ENCODE measurements at regions not wholly inside any gene's neighbourhood (a gene's known extent, or its start where the extent isn't known, plus 50 kb on each side); places are given as distances from the start of the nearest gene placed in this dataset.

DNA sequence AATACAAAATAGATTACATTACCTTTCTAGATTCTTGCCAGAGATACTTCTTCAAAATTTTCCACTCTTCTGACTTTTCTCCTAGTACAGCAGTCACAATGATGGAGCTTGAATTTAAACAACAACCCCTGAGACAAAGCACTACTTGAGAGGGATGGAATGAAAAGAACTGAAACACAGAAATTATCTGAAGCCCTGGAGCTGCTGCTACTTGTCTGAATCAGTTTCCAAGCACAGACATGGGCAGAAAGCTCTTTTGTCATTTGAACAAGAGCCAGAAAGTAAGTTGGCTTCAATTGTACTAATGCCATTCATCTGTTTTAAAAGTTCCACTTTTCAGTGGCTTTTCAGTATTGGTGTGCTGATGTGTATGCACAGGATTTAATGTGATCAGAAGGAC, 718.5 kb upstream of the ARPP21 start:
- DNase-seq: no peak

DNA sequence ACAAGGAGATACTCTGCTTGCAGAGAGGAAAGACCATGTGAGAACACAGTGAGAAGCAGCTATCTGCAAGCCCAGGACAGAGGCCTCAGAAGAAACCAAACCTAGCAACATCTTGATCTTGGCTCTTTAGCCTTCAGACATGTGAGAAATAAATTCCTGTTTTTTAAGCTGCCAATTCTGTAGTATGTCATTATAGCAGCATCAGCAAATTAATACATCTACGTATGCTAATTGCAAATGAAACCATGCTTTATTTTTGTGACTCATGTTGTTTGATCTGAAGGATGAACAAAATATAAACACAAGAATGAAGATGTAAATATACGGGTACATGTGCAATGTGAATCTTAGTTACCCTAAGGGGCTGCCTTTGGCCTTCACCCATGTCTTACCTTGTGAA, 714.4 kb upstream of the ARPP21 start:
- DNase-seq: no peak

- no peak for DNase-seq
These were observed 713.5 kb upstream of the ARPP21 start for GRCh38 chr3:34925851-34926250.

GRCh38 chr3:34929036-34929435, 710.3 kb upstream of the ARPP21 start:
- no peak for DNase-seq

DNA sequence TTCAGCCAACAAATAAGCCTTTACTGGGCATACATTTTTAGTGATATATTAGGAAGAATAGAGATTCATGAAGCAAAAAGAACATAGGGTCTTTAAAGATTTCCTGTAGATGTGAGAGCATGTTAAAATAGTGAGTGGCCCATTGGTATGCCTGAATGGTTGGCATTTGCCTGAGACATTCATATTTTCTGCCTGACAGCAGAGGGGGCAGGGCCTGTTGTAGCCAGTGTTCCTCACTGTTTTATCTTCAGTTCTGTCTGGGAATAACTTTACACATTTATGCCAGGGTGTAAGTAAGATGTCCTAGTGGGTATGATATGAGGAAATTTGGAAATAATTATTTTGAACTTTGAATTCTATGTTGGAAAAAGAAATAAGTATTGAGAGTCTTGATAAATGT, 704.7 kb upstream of the ARPP21 start:
- no peak for DNase-seq

DNA sequence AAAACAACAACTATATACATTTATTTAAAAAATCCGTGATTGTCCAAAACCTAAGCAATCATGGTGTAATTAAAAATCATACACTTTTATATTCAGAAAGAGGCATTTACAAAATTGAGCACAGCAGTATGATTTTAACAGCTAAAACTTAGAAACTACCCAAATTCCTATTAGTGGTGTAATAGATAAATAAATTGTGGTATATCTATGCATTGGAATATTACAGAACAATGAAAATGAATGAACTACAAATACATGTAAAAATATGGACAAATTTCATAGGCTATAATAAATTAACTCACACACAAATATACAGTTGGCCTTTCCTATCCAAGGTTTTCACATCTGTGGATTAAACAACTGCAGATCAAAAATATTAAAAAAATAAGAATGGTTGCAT, 700.5 kb upstream of the ARPP21 start:
- DNase-seq: no peak

DNA sequence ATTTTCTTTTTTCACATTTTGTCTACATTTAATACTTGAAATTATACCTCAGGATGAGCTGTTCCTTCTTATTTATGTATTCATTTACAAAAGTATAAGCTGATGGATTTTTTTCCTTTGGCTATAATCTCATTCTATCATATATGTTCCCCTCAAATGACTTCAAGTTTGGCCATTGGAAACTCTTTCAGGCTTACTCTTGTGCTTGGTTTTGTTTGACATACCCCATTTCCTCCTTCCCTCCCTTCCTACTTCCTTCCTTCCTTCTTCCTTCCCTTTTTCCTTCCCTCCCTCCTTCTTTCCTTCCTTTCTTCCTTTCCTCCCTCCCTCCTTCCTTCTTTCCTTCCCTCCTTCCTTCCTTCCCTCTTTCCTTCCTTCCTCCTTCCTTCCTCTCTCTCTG, 697.1 kb upstream of the ARPP21 start:
- DNase-seq: no peak

- no peak for DNase-seq
These were observed 691.5 kb upstream of the ARPP21 start for GRCh38 chr3:34947834-34948233.

DNA sequence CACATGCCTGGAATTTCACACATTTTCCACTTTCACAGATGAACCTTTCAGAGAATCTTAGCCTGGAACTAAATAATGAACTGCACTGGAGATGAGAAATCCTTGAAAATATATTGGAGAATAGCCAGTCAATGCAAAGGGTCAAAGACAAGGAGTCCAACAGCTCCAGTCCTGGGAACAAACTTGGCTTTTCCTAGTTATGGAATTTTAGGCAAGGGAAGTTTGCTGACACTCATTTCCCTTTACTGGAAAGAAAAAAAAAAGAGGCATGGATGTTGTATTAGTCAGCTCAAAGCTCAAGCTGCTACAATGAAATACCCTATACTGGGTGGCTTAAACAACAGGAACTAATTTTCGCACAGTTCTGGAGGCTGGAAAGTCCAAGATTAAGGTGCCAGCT, 690.8 kb upstream of the ARPP21 start:
- DNase-seq: no peak

GRCh38 chr3:34955680-34956079, 683.6 kb upstream of the ARPP21 start:
- DNase-seq: no peak

GRCh38 chr3:34956511-34956910, 682.8 kb upstream of the ARPP21 start:
- DNase-seq: no peak

DNA sequence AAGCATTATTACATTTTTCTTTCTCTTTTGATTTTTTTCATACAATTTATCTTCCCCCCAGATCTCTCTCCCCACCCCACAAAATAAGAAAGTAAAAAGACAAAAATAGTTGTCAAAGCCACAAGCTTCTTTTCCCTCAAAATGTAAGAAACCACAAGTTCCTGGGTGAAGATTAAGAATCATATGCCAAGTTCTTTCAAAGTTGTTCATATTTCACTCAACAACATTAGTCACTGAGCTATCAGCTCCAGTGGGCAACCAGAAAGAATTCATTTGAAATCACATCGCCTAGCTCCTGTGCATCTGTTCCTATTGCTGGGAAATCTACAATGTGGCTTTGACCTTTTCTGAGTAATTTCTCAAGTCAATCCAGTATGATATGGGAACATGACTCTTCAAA, 681.6 kb upstream of the ARPP21 start:
- DNase-seq: no peak

DNA sequence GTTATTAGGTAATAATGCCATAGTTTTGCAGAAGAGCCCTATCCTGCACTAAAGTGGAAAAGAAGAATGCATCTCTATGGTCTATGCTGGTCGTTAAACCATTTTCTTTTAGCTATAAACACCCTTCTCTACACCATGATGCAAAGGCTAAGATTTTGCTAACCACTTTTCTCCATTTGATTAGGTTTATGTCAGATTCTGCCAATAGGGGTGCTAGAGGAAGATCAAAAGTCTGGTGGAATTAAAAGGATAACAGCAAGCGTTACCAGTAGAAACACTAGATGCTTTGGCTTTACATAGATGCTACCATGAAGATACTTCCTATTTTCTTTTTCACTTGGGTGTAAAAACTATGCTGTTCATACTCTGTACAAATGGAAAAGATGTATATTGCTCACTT, 669.8 kb upstream of the ARPP21 start:
- DNase-seq: no peak

DNA sequence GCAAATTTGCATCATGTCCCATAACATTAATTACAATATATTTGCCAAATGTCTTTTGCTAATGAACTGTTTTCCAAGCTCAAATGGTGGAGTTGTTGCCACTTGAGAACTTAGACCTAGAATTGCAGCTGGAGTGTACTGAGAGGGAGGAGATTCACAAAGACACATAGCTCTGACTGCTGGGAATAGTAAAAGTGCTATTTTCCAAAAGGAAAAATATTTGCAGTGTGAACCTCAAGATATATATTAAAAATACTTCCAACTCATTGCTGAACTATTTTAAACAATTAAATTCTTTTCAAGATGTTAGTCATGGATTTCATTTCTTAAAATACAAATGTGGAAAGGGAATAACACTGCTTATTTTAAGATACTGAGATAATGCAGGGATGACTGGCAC, 666.8 kb upstream of the ARPP21 start:
- no peak for DNase-seq

- no peak for DNase-seq
These were observed 665.7 kb upstream of the ARPP21 start for GRCh38 chr3:34973586-34973985.

GRCh38 chr3:34983631-34984030, 655.7 kb upstream of the ARPP21 start:
- no peak for DNase-seq

DNA sequence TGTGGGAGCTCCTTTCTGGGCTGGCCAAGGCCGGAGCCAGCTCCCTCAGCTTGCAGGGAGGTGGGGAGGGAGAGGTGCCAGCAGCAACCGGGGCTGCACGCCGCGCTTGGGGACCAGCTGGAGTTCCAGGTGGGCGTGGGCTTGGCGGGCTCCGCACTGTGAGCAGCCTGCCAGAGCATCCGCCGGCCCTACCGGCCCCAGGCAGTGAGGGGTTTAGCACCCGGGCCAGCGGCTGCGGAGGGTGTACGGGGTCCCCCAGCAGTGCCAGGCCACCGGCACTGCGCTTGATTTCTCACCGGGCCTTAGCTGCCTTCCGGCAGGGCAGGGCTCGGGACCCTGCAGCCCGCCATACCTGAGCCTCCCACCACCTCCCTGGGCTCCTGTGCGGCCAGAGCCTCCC, 651.0 kb upstream of the ARPP21 start:
- DNase-seq: no peak

- DNase-seq: no peak
These were observed 643.4 kb upstream of the ARPP21 start for GRCh38 chr3:34995796-34996430.

- DNase-seq: no peak
These were observed 640.4 kb upstream of the ARPP21 start for GRCh38 chr3:34998902-34999301.

GRCh38 chr3:35012214-35012613, 627.1 kb upstream of the ARPP21 start:
- DNase-seq: no peak

DNA sequence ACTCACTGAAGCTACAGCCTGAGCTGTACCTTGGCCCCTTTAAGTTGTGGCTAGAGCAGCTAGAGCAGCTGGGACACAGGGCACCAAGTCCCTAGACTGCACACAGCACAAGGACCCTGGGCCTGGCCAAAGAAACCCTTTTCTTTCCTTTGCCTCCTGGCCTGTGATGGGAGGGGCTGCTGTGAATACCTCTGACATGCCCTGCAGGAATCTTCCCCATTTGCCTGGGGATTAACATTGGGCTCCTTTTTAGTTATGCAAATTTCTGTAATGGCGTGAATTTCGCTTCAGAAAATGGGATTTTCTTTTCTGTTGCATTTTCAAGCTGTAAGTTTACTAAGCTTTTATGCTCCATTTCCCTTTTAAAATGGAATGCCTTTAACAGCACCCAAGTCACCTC, 611.2 kb upstream of the ARPP21 start:
- no peak for DNase-seq

DNA sequence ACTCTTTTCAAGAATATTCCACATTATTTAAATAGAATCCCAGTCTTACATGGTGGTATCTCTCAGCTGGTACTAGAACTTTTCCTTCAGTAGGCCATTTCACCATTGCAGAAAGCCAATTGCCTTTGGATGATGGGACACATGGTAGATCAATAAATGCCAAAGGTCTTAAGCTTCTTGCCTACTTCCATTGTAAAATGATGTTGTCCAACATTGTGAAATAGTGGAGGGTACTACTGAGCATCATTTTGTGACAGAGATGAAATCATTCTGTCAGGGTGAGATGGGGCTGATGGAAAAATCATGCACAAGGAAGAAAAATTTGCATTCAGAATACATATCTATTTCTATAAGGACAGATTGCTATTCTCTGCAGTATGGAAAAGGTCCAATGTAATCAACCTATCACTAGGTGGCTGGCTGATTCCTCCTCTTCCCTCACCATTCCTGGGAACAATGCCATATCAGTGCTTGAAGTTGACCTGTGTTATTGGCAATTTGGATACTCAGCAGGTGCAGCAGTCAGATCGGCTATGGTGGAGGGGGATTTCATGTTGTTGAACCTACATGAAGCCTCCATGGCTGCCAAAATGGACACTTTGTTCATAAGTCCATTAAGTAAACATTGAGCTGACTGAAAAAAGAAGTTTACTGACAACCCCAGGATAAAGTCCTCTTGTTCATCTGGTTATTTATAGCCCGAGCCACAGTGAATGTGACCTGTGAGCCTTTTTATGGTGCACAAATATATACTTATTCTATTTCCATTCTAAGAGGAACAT, 596.9 kb upstream of the ARPP21 start:
- no peak for DNase-seq

DNA sequence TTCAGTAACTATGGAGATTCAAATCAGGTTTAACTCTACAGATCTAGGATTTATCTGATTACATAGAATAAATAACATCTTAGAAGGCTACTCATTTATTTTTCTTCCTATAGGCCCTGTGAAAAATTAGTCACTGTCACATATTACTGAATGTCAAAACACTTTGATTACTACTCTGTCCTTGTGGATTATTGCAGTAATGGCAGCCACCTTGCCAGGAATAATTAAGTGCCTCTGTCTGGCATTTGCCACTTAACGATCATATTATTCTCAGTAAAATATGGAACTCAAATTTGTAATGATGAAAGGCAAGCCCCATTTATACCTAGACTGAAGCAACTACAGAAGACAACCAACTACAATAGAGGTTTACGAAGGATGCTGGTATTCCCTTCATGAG, 596.3 kb upstream of the ARPP21 start:
- DNase-seq: no peak

GRCh38 chr3:35044190-35044589, 595.1 kb upstream of the ARPP21 start:
- DNase-seq: no peak

- DNase-seq: no peak
These were observed 594.2 kb upstream of the ARPP21 start for GRCh38 chr3:35045118-35045517.
